Tibial artery (tissue), 4 donors: ENCODE measurements at regions not wholly inside any gene's neighbourhood (a gene's known extent, or its start where the extent isn't known, plus 50 kb on each side); places are given as distances from the start of the nearest gene placed in this dataset.
"Not testable (repeated sequence)": the region's sequence is repeated elsewhere in the genome, so short reads cannot be mapped to it uniquely, and the experiment has no call there.

ENCODE experiments used
- DNase-seq, 2 donors: peaks; one replicate each; pipeline ENCODE4 v3.0.0-alpha.2; 2019
- H3K27ac ChIP-seq, 2 donors: fragments of 200-600 bp; sonication (generic) in 1 of 2; 1 replicate in 1 of 2; 2 replicates in 1 of 2; pipeline ENCODE4 v1.5.1; 2018 to 2019; ENCODE audit warnings: mild to moderate bottlenecking in 1 of 2
- H3K27me3 ChIP-seq, 2 donors: fragments of 200-600 bp; sonication (generic) in 1 of 2; one replicate each; pipeline versions ENCODE4 v1.5.1 to v1.6.0; 2016 to 2019
- H3K36me3 ChIP-seq, 3 donors: fragments of 200-600 bp; sonication (generic) in 2 of 3; one replicate each; pipeline ENCODE4 v1.5.1; 2016 to 2019; ENCODE audit warnings: mild to moderate bottlenecking in 2 of 3
- H3K4me1 ChIP-seq, 4 donors: fragments of 200-600 bp; sonication (generic) in 2 of 4; 1 replicate in 3 of 4; 2 replicates in 1 of 4; pipeline ENCODE4 v1.5.1; 2016 to 2019
- H3K4me3 ChIP-seq, 2 donors: fragments of 200-600 bp; sonication (generic) in 1 of 2; 1 replicate in 1 of 2; 2 replicates in 1 of 2; pipeline ENCODE4 v1.5.1; 2018 to 2019; ENCODE audit warnings: mild to moderate bottlenecking in 2 of 2
- H3K9me3 ChIP-seq, 3 donors: fragments of 200-600 bp; sonication (generic) in 1 of 3; one replicate each; pipeline ENCODE4 v1.5.1; 2016 to 2019
- intact Hi-C: fragments of 100-400 bp; cut with DNase I; formaldehyde crosslinking; loops from one replicate; pipeline ENCODE4 v1.15.0; 2023; ENCODE audit warnings: low total_unique reads
- TF ChIP-seq, protein P1 (sequence below), 2 experiments: fragments of 200-600 bp in 1 of 2; fragments of 450-650 bp in 1 of 2; IDR thresholded peaks; one replicate each; pipeline ENCODE4 v1.5.1; 2017 to 2019; ENCODE audit warnings: antibody characterized with exemption in 2 of 2, mild to moderate bottlenecking in 1 of 2, moderate library complexity in 1 of 2

GRCh38 chr5:155696362-155696761, 630.6 kb upstream of the SGCD start:
- H3K36me3 ChIP-seq, result no peaks in the 10 kb centered on the region
- H3K27ac ChIP-seq, result no peak overlapping the region
- no peak overlapping the region for H3K4me3 ChIP-seq
- no peaks in the 10 kb centered on the region for H3K27me3 ChIP-seq
- H3K4me1 ChIP-seq, result no peaks in the 10 kb centered on the region
- H3K9me3 ChIP-seq, result no peaks in the 10 kb centered on the region
- TF ChIP-seq, protein P1, sequence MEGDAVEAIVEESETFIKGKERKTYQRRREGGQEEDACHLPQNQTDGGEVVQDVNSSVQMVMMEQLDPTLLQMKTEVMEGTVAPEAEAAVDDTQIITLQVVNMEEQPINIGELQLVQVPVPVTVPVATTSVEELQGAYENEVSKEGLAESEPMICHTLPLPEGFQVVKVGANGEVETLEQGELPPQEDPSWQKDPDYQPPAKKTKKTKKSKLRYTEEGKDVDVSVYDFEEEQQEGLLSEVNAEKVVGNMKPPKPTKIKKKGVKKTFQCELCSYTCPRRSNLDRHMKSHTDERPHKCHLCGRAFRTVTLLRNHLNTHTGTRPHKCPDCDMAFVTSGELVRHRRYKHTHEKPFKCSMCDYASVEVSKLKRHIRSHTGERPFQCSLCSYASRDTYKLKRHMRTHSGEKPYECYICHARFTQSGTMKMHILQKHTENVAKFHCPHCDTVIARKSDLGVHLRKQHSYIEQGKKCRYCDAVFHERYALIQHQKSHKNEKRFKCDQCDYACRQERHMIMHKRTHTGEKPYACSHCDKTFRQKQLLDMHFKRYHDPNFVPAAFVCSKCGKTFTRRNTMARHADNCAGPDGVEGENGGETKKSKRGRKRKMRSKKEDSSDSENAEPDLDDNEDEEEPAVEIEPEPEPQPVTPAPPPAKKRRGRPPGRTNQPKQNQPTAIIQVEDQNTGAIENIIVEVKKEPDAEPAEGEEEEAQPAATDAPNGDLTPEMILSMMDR (IDR thresholded peaks at IDR 0.05), result no peak
- DNase-seq, result no peak
- intact Hi-C loops, result no loop called here

DNA sequence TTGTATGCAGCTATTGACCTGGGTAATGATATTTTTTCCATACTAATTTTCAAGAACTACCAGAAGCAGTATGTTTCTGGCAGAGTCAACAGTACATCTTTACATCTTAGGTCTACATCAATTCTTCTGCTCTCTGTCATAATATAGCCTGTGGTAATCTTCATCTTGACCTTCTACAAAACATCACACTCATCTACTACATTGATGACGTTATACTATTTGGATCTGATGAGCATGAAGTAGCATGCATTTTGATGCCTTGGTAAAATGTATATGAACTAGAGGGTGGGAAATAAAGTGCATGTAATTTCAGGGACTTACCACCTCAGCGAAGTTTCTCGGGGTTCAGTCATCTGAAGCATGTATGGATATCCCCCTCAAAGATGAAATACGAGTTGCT, 629.7 kb upstream of the SGCD start:
- no peak overlapping the region for H3K27ac ChIP-seq
- no peak for DNase-seq
- no peaks in the 10 kb centered on the region for H3K4me1 ChIP-seq
- H3K36me3 ChIP-seq, result no peaks in the 10 kb centered on the region
- intact Hi-C loops, result no loop called here
- H3K9me3 ChIP-seq, result no peaks in the 10 kb centered on the region
- no peaks in the 10 kb centered on the region for H3K27me3 ChIP-seq
- TF ChIP-seq, protein P1 (IDR thresholded peaks at IDR 0.05), result no peak
- H3K4me3 ChIP-seq, result no peak overlapping the region

DNA sequence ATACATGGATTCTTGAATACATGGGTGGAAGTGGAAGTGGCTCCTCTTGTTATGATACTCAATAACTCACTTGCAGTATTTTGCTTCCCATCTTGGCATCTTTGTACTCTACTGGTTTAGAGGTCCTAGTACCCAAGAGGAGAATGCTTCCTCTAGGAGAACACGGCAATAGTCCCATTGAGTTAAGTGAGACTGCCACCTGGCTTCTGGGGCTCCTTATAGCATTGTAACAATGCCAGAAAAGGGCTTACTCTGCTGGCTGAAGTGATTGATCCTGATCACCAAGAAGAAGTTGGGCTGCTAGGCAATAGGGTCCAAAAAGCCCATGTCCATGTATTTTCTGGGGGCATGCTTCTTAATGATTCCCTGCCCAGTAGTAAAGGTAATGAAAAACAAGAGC, 627.6 kb upstream of the SGCD start:
- intact Hi-C loops, result no loop called here
- no peaks in the 10 kb centered on the region for H3K36me3 ChIP-seq
- H3K27me3 ChIP-seq, result no peaks in the 10 kb centered on the region
- DNase-seq, result no peak
- H3K27ac ChIP-seq, result no peak overlapping the region
- H3K4me3 ChIP-seq, result no peak overlapping the region
- H3K4me1 ChIP-seq, result no peaks in the 10 kb centered on the region
- TF ChIP-seq, protein P1 (IDR thresholded peaks at IDR 0.05), result no peak
- H3K9me3 ChIP-seq, result no peaks in the 10 kb centered on the region

- H3K27ac ChIP-seq, result no peak overlapping the region
- H3K9me3 ChIP-seq, result no peaks in the 10 kb centered on the region
- intact Hi-C loops, result no loop called here
- TF ChIP-seq, protein P1 (IDR thresholded peaks at IDR 0.05), result no peak
- no peak for DNase-seq
- H3K36me3 ChIP-seq, result no peaks in the 10 kb centered on the region
- H3K4me1 ChIP-seq, result no peaks in the 10 kb centered on the region
- H3K4me3 ChIP-seq, result no peak overlapping the region
- H3K27me3 ChIP-seq, result no peaks in the 10 kb centered on the region
These were observed 626.6 kb upstream of the SGCD start for GRCh38 chr5:155700333-155700732.

DNA sequence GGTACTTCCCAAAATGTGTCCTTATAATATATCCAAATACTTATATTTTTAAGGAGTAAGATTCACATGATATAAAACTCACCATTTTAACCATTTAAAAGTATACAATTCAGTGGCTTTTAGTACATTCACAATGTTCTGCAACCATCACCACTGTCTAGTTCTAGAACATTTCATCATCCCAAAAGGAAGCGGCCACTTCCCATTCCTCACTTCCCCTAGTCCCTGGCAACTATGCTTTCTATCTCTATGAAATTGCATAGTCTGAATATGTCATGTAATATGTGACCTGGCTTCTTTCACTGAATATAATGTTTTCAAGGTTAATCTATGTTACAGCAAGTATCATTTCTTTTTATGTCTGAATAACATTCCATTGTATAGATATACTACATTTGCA, 615.1 kb upstream of the SGCD start:
- no peak overlapping the region for H3K27ac ChIP-seq
- no peaks in the 10 kb centered on the region for H3K4me1 ChIP-seq
- intact Hi-C loops, result no loop called here
- H3K9me3 ChIP-seq, result no peaks in the 10 kb centered on the region
- no peaks in the 10 kb centered on the region for H3K36me3 ChIP-seq
- H3K4me3 ChIP-seq, result no peak overlapping the region
- TF ChIP-seq, protein P1 (IDR thresholded peaks at IDR 0.05), result no peak
- no peaks in the 10 kb centered on the region for H3K27me3 ChIP-seq
- DNase-seq, result no peak

DNA sequence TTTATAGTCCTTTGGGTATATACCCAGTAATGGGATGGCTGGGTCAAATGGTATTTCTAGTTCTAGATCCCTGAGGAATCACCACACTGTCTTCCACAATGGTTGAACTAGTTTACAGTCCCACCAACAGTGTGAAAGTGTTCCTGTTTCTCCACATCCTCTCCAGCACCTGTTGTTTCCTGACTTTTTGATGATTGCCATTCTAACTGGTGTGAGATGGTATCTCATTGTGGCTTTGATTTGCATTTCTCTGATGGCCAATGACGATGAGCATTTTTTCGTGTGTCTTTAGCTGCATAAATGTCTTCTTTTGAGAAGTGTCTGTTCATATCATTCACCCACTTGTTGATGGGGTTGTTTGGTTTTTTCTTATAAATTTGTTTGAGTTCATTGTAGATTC, 612.5 kb upstream of the SGCD start:
- H3K36me3 ChIP-seq, result not testable (repeated sequence)

More for the DNA sequence above, 612.5 kb upstream of the SGCD start:
- DNase-seq, H3K4me1 ChIP-seq, H3K4me3 ChIP-seq, H3K9me3 ChIP-seq, intact Hi-C loops, H3K27me3 ChIP-seq, H3K27ac ChIP-seq: not testable (repeated sequence)
